ENCODE measurements at regions not wholly inside any gene's neighbourhood (a gene's known extent, or its start where the extent isn't known, plus 50 kb on each side); places are given as distances from the start of the nearest gene placed in this dataset.
"Not testable (repeated sequence)": the region's sequence is repeated elsewhere in the genome, so short reads cannot be mapped to it uniquely, and the experiment has no call there.

GRCh38 chr11:87501388-87501787 lies 463.7 kb downstream of the TMEM135 start:
- no peak for DNase-seq
- Histone ChIP-seq H3K27me3 (ENCODE audit: control insufficient read depth, insufficient read depth, low read length) (no peaks in the 10 kb centered on the region), H3K36me3 (ENCODE audit: control insufficient read depth, insufficient read depth, low read length) (no peaks in the 10 kb centered on the region), H3K4me3 (ENCODE audit: low read length) (no peak overlapping the region), H3K4me1 (ENCODE audit: control insufficient read depth, insufficient read depth, low read length) (no peaks in the 10 kb centered on the region), H3K27ac (ENCODE audit: low read length) (no peak overlapping the region), H3K9me3 (ENCODE audit: control insufficient read depth, low read depth, low read length) (no peaks in the 10 kb centered on the region)
- 100% methylated on average over 1 of the region's 1 CpG for WGBS (ENCODE audit: insufficient coverage, low lambda C conversion rate)

DNA sequence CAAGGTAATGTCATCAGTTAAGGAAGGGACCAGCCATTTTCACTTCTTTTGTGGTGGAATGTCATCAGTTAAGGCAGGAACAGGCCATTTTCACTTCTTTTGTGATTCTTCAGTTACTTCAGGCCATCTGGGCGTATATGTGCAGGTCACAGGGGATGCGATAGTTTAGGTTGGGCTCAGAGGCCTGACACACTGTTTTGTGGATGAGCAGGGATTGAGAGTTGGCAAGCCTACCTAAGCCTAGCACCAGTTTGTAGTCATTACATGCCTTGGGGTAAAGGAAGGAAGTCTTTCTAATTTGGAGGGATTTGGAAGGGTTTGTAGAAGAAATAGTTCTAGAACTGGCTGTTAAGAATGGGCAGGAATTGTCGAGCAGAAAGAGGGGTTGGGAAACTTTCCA lies 457.2 kb downstream of the TMEM135 start:
- H3K36me3 ChIP-seq (ENCODE audit: control insufficient read depth, insufficient read depth, low read length); H3K27me3 ChIP-seq (ENCODE audit: control insufficient read depth, insufficient read depth, low read length); H3K27ac ChIP-seq (ENCODE audit: low read length); DNase-seq; H3K4me3 ChIP-seq (ENCODE audit: low read length); H3K4me1 ChIP-seq (ENCODE audit: control insufficient read depth, insufficient read depth, low read length); H3K9me3 ChIP-seq (ENCODE audit: control insufficient read depth, low read depth, low read length): not testable (repeated sequence)
- WGBS (ENCODE audit: insufficient coverage, low lambda C conversion rate) = no CpG with 5 or more reads among the region's 3 CpGs

DNA sequence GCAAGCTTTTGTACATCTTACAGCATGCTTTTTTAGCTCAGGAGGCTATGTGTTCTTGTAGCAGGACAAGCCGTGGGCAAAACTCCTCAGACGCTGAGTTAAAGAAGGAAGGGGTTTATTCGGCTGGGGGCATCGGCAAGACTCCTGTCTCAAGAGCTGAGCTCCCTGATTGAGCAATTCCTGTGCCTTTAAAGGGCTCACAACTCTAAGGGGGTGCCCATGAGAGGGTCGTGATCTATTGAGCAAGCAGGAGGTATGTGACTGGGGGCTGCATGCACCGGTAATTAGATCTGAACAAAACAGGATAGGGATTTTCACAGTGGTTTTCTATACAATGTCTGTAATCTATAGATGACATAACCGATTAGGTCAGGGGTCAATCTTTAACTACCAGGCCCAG lies 456.3 kb downstream of the TMEM135 start:
- no CpG with 5 or more reads among the region's 7 CpGs for WGBS (ENCODE audit: insufficient coverage, low lambda C conversion rate)
- H3K4me3 ChIP-seq (ENCODE audit: low read length); H3K27ac ChIP-seq (ENCODE audit: low read length); H3K4me1 ChIP-seq (ENCODE audit: control insufficient read depth, insufficient read depth, low read length); DNase-seq; H3K9me3 ChIP-seq (ENCODE audit: control insufficient read depth, low read depth, low read length); H3K36me3 ChIP-seq (ENCODE audit: control insufficient read depth, insufficient read depth, low read length); H3K27me3 ChIP-seq (ENCODE audit: control insufficient read depth, insufficient read depth, low read length): not testable (repeated sequence)

GRCh38 chr11:87493516-87493915 lies 455.8 kb downstream of the TMEM135 start:
- Histone ChIP-seq H3K4me3 (ENCODE audit: low read length) (no peak overlapping the region), H3K36me3 (ENCODE audit: control insufficient read depth, insufficient read depth, low read length) (no peaks in the 10 kb centered on the region), H3K9me3 (ENCODE audit: control insufficient read depth, low read depth, low read length) (no peaks in the 10 kb centered on the region), H3K27me3 (ENCODE audit: control insufficient read depth, insufficient read depth, low read length) (no peaks in the 10 kb centered on the region), H3K4me1 (ENCODE audit: control insufficient read depth, insufficient read depth, low read length) (no peaks in the 10 kb centered on the region), H3K27ac (ENCODE audit: low read length) (no peak overlapping the region)
- WGBS (ENCODE audit: insufficient coverage, low lambda C conversion rate) = no CpG with 5 or more reads among the region's 4 CpGs
- DNase-seq = no peak

DNA sequence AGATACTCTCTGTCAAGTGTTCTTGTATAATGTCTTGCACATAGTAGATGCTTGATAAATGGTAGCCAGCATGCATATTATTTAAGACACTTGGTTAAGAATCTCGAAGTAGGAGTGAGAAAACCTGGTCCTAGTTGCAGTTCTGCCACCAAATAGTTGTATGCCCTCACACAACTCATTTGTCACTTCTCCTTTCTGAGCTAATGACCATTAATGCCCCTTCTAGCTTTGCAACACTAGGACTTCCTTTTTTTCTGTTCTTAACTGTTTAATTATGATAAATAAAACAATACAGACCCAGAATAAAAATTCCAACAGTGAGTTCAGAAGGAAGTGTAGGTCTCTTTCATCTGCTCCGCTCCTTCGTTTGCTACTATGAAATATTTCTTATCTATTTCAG lies 453.6 kb downstream of the TMEM135 start:
- no peaks in the 10 kb centered on the region for H3K9me3 ChIP-seq (ENCODE audit: control insufficient read depth, low read depth, low read length)

DNA sequence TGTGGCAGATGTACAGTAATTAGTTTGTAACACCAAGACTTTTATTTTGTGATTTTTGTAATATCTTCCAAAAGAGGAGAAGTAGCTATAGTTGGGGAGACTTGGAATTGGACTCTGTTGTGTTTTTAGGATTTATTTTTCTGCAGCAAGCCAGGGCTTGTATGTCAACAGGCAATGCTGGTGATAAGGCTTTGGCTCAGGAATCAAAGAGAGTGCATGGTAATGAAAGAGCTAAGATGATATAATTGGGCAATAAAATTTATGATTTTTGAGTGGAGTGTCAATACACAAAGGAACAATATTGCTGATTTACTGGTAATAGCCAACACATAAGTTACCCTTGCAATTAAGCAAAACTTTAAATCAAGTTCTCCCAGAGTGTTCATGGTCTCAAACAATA lies 452.9 kb downstream of the TMEM135 start:
- no peaks in the 10 kb centered on the region for H3K27me3 ChIP-seq (ENCODE audit: control insufficient read depth, insufficient read depth, low read length)
- H3K36me3 ChIP-seq (ENCODE audit: control insufficient read depth, insufficient read depth, low read length) = no peaks in the 10 kb centered on the region
- DNase-seq = no peak
- H3K4me1 ChIP-seq (ENCODE audit: control insufficient read depth, insufficient read depth, low read length) = no peaks in the 10 kb centered on the region
- H3K9me3 ChIP-seq (ENCODE audit: control insufficient read depth, low read depth, low read length) = no peaks in the 10 kb centered on the region
- no peak overlapping the region for H3K4me3 ChIP-seq (ENCODE audit: low read length)
- H3K27ac ChIP-seq (ENCODE audit: low read length) = no peak overlapping the region

More for the DNA sequence above, 453.6 kb downstream of the TMEM135 start:
- H3K27ac ChIP-seq (ENCODE audit: low read length) = no peak overlapping the region
- H3K36me3 ChIP-seq (ENCODE audit: control insufficient read depth, insufficient read depth, low read length) = no peaks in the 10 kb centered on the region
- no peaks in the 10 kb centered on the region for H3K4me1 ChIP-seq (ENCODE audit: control insufficient read depth, insufficient read depth, low read length)
- WGBS (ENCODE audit: insufficient coverage, low lambda C conversion rate) = no CpG with 5 or more reads among the region's 3 CpGs
- H3K4me3 ChIP-seq (ENCODE audit: low read length) = no peak overlapping the region
- no peak for DNase-seq
- H3K27me3 ChIP-seq (ENCODE audit: control insufficient read depth, insufficient read depth, low read length) = no peaks in the 10 kb centered on the region

DNA sequence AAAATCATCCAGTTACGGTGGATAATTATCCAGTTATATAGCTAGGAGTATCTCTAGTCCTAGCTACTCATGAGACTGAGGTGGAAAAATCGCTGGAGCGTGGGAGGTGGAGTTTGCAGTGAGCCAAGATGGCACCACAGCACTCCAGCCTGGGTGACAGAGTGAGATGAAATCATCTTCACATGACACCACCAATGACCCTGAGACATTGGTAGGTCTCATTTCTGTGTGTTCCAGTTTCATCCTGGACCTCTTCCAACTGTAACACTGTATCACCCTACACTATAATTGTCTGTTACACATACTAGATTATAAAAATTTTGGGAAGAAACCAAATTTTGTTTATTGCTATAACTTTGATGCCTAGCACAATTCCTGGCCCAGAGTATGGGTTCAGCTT lies 446.8 kb downstream of the TMEM135 start:
- no peak overlapping the region for H3K27ac ChIP-seq (ENCODE audit: low read length)
- no peak overlapping the region for H3K4me3 ChIP-seq (ENCODE audit: low read length)
- no peak for DNase-seq
- no peaks in the 10 kb centered on the region for H3K9me3 ChIP-seq (ENCODE audit: control insufficient read depth, low read depth, low read length)
- H3K36me3 ChIP-seq (ENCODE audit: control insufficient read depth, insufficient read depth, low read length) = no peaks in the 10 kb centered on the region
- no peaks in the 10 kb centered on the region for H3K27me3 ChIP-seq (ENCODE audit: control insufficient read depth, insufficient read depth, low read length)
- no peaks in the 10 kb centered on the region for H3K4me1 ChIP-seq (ENCODE audit: control insufficient read depth, insufficient read depth, low read length)
- no CpG with 5 or more reads among the region's 3 CpGs for WGBS (ENCODE audit: insufficient coverage, low lambda C conversion rate)

DNA sequence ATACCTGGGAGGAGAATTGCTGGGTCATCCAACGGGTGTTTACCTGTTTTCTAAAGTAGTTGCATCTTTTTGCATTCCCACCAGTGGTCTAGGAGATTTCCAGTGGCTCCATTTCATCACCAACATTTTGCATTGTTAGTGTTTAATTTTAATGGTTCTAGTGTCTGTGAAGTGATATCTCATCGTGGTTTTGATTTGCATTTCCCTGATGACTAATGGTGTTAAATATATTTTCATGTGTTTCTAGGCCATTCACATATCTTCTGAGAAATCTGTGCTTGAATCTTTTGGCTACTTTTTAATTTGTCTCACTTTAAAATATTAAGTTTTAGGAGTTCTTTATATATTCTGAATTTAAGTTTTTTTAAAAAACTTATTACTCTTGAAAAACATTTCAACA lies 439.6 kb downstream of the TMEM135 start:
- H3K36me3 ChIP-seq (ENCODE audit: control insufficient read depth, insufficient read depth, low read length) = no peaks in the 10 kb centered on the region
- H3K27ac ChIP-seq (ENCODE audit: low read length) = no peak overlapping the region
- no peak for DNase-seq
- no peaks in the 10 kb centered on the region for H3K4me1 ChIP-seq (ENCODE audit: control insufficient read depth, insufficient read depth, low read length)
- WGBS (ENCODE audit: insufficient coverage, low lambda C conversion rate) = 100% methylated on average over 1 of the region's 2 CpGs
- no peak overlapping the region for H3K4me3 ChIP-seq (ENCODE audit: low read length)
- no peaks in the 10 kb centered on the region for H3K27me3 ChIP-seq (ENCODE audit: control insufficient read depth, insufficient read depth, low read length)
- no peaks in the 10 kb centered on the region for H3K9me3 ChIP-seq (ENCODE audit: control insufficient read depth, low read depth, low read length)

GRCh38 chr11:87473174-87473573 lies 435.4 kb downstream of the TMEM135 start:
- no peaks in the 10 kb centered on the region for H3K9me3 ChIP-seq (ENCODE audit: control insufficient read depth, low read depth, low read length)
- no peak overlapping the region for H3K27ac ChIP-seq (ENCODE audit: low read length)
- no peak overlapping the region for H3K4me3 ChIP-seq (ENCODE audit: low read length)
- H3K27me3 ChIP-seq (ENCODE audit: control insufficient read depth, insufficient read depth, low read length) = no peaks in the 10 kb centered on the region
- no peaks in the 10 kb centered on the region for H3K36me3 ChIP-seq (ENCODE audit: control insufficient read depth, insufficient read depth, low read length)
- no CpG with 5 or more reads among the region's 1 CpG for WGBS (ENCODE audit: insufficient coverage, low lambda C conversion rate)
- H3K4me1 ChIP-seq (ENCODE audit: control insufficient read depth, insufficient read depth, low read length) = no peaks in the 10 kb centered on the region
- no peak for DNase-seq

DNA sequence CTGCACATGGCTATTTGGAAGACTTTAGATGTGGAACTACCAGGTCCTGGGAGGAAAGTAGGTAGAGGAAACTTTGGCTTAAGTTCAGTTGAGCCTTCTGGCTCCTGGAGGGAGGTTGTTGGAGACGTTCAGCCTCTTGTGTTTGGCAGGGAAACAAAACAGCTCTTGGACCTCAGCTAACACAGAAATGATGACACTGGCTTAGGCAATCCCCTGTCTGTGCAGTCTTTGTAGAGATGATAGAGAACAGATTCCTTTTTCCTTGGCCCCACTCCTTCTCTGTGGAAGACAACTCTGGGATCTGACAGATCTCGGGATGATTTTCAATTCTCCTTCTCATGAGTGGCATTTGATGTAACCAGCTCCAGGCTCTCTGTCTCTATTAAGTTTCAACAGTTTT lies 428.5 kb downstream of the TMEM135 start:
- H3K9me3 ChIP-seq (ENCODE audit: control insufficient read depth, low read depth, low read length) = no peaks in the 10 kb centered on the region
- H3K27ac ChIP-seq (ENCODE audit: low read length) = no peak overlapping the region
- no peaks in the 10 kb centered on the region for H3K4me1 ChIP-seq (ENCODE audit: control insufficient read depth, insufficient read depth, low read length)
- peak; percentile 10 to 12 for DNase-seq
- WGBS (ENCODE audit: insufficient coverage, low lambda C conversion rate) = no CpG with 5 or more reads among the region's 2 CpGs
- H3K36me3 ChIP-seq (ENCODE audit: control insufficient read depth, insufficient read depth, low read length) = no peaks in the 10 kb centered on the region
- no peak overlapping the region for H3K4me3 ChIP-seq (ENCODE audit: low read length)
- no peaks in the 10 kb centered on the region for H3K27me3 ChIP-seq (ENCODE audit: control insufficient read depth, insufficient read depth, low read length)

DNA sequence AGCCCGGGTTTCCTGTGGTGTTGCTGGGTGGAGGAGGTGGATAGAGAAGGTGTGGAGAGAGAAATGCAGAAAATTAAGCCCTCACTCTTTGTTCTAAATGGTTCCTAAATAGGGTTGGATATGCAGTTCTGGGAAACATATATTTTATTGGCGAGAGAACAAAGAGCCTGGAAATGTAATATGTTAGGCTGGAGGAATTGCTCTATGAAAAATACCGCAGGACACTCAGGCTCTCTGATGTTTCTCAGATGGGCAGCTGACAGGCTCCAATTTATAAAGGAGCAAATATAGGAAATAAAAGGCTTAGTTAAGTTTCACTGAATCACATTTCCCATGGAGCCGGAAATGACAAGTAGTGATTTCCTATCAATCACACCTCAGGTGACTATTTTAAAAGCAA lies 428.0 kb downstream of the TMEM135 start:
- Histone ChIP-seq H3K4me1 (ENCODE audit: control insufficient read depth, insufficient read depth, low read length) (no peaks in the 10 kb centered on the region), H3K9me3 (ENCODE audit: control insufficient read depth, low read depth, low read length) (no peaks in the 10 kb centered on the region), H3K27ac (ENCODE audit: low read length) (no peak overlapping the region), H3K36me3 (ENCODE audit: control insufficient read depth, insufficient read depth, low read length) (no peaks in the 10 kb centered on the region), H3K27me3 (ENCODE audit: control insufficient read depth, insufficient read depth, low read length) (no peaks in the 10 kb centered on the region), H3K4me3 (ENCODE audit: low read length) (no peak overlapping the region)
- 78% methylated on average over 3 of the region's 4 CpGs for WGBS (ENCODE audit: insufficient coverage, low lambda C conversion rate)
- no peak for DNase-seq

Measured in large intestine (tissue), 3 donors.